IPS-11a (cell line): ENCODE measurements at regions not wholly inside any gene's neighbourhood (a gene's known extent, or its start where the extent isn't known, plus 50 kb on each side); places are given as distances from the start of the nearest gene placed in this dataset.

Experiments
- H3K4me3 ChIP-seq: one replicate; pipeline ENCODE4 v1.5.1; 2013; ENCODE audit warnings: low read depth, low read length, control low read depth

DNA sequence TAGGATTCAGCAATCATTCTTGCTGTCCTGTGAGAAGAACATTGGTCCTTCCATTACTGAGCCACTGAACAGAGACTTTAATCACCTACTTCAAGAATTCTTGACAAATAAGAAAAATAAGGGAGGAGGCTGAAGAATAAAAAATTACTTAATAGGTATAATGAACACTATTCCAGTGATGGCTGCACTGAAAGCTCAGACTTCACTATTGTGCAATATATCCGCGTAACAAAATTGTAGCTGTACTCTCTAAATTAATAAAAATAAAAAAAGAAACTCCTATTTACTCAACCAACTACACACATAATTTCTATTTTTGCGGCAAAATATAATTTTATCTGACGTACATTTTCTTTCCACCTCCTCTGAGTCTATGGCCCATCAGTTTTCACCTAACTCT, 2441.0 kb downstream of the PCDH7 start:
- no peak overlapping the region for H3K4me3 ChIP-seq

DNA sequence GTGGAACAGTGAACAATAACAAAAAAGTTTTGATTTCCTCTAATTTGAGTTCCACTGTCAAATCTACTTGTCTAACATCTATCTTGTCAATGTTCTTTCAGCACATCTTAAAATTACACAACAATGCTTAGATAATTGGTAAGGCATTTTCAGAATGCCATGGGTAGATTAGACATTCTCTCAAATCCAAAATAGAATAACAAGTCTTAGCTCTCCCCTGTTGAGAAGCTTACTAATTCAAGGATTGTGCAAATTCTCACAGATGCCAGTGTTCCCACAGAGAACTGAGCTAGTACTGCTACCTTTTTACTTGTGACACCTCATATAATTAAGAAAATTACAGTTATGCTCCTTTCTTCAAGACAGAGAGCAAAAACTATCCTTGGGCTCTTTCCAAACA, 2442.0 kb downstream of the PCDH7 start:
- H3K4me3 ChIP-seq, result no peak overlapping the region

DNA sequence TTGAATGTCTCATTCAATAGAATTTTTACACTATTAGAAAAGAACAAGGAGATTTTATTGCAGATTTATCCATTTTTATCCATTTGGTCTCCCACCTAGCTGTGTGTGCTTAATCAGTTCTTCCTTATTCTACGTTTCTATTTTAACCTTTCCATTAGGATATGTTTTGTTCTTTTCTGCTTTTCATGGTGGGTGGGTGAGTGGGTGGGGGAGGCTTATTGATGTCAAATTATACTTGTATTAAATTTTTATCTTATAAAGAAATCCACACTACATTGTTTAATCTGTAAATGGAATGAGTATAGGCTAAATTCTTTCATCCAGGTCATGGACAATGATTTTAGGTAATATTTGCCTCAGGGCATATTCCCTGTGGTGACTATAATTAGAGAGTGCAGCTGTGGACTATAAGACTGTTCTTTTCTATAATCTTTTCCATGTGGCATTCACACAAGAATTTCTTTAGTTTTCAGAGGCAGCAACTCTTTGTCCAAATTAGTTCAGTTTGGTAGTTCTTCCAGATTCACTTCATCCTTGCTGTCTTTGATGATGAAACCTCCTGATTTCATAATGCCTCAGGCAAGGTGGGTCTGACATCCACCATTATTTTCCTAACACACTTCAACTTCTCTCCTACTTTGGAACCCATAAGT, 2451.8 kb downstream of the PCDH7 start:
- no peak overlapping the region for H3K4me3 ChIP-seq

DNA sequence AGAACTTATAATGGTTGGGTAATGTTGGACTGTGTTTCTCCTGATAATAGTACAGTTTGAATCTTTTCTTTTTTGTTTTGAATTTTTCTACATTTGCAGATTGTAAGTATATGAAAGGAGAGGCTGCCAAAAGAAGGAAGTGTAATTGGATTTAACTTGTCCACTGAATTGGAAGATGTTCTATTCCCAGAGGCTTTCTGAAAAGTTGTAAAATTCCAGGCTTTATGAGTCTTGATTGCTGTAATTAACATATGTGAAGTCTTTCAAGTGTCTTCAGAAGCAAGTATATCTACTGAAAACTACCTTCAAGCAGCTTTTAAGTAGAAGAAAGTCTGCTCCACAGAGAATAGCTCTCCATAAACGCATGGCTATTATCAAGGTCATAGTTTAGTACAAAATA, 2456.4 kb downstream of the PCDH7 start:
- no peak overlapping the region for H3K4me3 ChIP-seq

DNA sequence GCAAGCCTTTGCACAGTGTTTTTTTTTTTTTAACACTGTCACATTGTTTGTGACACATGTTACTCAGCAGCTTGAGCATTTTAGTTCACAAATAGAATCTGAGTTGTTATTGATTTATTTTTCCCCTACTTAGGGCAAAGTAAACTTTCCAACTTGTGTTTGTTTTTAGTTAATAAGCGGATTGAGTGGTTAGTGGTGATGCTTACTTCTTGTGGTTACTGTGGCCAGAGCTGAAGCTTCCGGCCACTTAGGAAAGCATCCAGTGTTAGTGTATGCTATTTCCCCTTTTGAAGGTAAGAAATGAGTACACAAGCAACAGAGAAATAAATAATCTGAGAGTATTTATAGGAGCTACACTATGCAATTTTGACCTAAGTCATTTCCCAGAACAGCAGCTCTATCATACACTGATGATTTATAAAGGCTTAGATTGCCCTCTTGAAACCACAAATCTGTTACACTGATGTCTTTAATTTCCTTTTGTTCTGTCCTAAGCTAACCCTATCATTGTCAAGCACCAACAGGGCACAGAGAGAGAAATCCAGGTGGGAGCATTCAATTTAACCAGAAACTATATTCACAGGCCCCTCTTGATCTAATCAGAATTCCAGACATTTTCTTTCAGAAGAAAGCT, 2464.6 kb downstream of the PCDH7 start:
- no peak overlapping the region for H3K4me3 ChIP-seq

DNA sequence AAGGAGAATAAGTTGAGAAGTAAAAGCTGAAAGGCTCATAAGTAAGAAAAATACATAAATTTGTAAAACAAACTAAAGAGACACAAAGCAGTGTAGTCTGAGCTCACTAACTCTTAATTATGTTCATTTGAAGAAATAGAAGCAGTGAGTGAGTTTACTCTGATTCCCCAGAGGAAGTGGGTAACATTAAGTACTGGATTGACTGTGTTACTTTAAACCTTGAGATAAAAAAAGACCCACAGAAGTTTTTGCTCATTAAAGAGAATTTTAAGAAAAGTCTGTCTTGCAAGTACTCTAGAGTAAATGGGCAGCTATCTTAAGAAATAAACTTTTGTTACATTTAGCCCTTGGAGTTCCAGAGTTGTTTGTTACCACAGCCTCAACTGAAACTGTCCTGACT, 2466.9 kb downstream of the PCDH7 start:
- H3K4me3 ChIP-seq, result no peak overlapping the region

DNA sequence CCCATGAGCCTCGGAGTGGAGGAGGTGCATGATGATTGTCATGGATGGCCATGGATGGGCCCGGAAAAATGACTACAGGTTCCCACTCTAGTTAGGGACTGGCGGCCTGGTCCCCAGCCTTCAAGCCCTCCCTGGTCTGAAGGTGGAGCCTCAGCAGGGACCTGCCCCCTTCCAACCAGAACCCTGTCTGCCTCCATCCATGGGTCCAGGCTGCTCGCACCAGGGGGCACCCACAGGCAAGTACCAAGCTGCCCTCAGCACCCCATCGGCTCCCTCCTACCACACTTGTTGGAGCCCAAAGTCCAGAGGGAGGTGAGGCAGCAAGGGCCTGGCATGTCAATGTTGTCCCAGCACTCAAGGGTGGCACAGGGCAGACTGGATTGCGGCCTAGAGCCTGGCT, 2468.6 kb downstream of the PCDH7 start:
- H3K4me3 ChIP-seq, result no peak overlapping the region

DNA sequence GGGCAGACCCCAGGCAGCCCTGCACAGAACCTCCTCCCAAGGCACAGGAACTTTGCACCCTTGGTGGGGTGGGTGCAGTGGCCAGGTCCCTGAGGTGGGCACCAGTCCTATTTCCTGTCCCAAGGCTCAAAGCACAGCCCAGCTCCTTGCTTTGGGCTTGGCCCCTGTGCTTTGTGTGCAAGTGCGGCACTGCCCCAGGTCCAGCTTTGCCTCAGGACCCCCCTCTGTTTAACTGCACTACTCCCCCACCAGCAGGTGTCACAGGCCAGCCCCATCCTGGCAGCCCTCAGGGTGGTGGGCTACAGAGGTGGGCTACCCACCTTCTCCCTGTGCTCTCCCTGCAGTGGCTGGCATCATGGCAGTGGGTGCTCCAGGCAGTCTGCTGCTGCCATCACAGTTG, 2469.0 kb downstream of the PCDH7 start:
- H3K4me3 ChIP-seq, result no peak overlapping the region

DNA sequence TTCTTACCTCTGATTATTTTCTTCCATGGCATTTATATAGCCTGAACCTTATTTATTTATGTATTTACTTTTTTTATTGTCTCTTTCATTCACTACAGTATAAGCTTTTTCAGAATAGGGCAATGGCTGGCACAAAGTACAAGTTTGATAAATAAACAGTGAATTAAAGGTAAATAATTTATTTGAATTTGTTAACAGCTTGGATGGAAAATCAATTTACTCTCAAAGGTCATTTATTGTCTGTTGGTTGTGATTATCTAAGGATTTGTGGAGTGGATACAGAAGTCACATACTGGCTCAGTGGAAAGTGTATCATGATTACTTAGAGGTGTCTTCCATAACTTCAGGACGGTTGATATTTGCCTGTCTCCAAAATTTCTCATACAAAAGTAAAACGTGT, 2472.9 kb downstream of the PCDH7 start:
- no peak overlapping the region for H3K4me3 ChIP-seq

DNA sequence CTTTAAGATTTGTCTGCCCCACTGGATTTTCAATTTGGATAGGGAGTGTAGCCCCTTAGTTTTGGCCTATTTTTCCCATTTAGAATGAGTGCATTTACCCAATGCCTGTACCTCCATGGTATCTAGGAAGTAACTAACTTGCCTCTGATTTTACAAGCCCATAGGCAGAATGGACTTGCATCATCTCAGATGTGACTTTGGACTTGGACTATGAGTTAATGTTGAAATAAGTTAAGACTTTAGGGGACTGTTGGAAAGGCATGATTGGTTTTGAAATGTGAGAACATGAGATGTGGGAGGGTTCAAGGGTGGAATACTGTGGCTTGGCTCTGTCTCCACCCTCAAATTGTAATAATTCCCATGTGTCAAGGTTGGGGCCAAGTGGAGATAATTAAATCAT, 2480.2 kb downstream of the PCDH7 start:
- H3K4me3 ChIP-seq, result no peak overlapping the region

DNA sequence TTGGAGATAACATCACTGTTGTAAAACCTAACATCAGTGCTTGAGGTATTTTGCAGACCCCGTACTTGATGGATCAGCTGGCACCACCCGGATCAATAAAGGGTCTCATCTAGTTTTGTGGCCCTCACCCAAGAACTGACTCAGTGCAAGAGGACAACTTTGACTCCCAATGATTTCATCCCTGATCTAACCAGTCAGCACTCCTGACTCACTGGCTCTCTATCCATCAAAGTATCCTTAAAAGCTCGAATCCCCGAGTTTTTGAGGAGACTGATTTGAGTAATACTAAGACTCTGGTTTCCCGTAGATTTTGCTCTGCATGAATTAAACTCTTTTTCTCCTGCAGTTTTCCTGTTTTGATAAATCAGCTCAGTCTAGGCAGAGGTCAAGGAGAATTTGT, 2498.1 kb downstream of the PCDH7 start:
- H3K4me3 ChIP-seq, result no peak overlapping the region

DNA sequence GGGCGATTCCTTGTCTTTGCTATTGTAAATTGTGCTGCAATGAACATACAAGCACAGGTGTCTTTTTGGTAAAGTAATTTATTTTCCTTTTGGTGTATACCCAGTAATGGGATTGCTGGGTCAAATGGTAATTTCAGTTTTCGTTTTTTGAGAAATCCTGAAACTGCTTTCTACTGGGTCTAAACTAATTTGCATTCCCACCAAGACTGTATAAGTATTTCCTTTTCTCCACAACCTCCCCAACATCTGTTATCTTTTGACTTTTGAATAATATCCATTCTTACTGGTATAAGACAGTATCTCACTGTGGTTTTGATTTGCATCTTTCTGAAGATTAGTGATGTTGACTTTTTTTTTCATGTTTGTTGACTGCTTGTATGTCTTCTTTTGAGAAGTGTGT, 2506.0 kb downstream of the PCDH7 start:
- H3K4me3 ChIP-seq, result no peak overlapping the region

DNA sequence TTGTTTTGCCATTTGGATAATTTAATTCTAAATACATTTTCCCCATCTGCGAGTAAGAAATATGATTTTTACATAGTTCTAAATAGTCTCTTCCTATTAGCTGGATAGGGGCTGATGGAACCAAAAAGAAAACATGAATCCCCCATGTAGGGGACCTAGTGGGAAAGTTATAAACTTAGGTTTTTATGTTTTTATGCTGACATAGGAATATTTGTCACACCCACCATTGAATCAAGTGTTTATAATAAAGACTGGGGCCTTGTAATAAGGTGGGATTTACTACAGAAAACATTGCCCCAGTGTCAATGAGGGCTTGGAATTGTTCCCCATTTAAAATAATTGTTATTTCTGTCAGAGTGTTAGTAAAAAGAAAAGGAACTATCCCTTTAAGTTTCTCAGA, 2506.6 kb downstream of the PCDH7 start:
- no peak overlapping the region for H3K4me3 ChIP-seq

DNA sequence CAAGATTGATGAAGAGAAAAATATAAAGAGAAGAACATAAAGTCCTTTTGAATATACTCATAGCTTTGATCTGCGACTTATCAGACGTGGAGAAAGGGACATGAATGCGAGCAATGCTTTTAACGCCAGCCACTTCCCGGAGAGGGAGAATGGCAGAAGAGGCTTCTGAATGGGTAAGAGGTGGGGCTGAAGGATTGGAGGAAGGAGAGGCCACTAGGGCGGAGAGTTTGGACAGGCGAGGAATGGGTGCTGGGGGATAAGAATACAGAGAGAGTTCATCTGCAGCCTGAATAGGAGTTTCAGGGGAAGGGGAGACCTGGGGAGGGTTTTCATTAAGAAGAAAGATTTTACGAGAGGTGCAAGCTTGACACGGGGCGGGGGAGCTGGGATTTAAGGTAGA, 2534.9 kb downstream of the PCDH7 start:
- no peak overlapping the region for H3K4me3 ChIP-seq

DNA sequence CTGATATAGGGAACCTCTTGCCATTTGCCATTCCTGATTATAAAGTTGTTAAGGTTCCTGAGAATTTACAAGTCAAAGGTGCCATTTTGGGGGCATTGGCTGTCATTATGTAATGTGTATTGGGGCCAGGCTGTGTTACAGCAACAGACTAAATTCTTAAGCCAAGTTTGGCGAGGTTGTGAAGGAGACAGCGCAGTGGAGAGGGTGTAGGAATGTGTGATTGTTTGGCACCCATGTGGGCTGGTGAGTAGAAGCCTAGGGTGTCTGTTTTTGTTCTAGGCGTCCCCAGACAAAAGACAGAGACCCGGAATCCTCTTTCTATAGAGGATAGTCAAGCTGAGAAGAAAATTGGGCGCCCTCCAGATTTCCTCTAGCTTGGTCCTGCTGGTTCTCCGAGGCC, 2535.3 kb downstream of the PCDH7 start:
- no peak overlapping the region for H3K4me3 ChIP-seq

DNA sequence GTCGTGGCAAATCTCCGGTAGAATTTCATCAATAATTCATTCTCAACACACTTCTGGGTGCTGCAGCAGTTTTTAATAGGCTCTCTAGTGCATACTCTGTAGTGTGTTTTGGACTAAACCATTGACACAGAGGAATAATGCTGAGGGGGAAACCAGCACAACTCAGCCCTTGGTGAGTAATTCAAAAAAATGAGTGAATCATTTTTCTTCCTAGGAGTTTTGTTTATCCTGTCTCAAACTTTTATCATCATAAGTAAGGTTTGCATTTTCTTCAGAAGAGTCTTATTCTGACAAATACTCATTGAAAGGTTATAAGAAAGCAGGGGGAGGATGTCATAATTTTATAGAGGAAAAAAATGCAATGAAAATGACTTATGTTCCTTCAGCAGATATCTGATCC, 2542.7 kb downstream of the PCDH7 start:
- H3K4me3 ChIP-seq, result no peak overlapping the region

DNA sequence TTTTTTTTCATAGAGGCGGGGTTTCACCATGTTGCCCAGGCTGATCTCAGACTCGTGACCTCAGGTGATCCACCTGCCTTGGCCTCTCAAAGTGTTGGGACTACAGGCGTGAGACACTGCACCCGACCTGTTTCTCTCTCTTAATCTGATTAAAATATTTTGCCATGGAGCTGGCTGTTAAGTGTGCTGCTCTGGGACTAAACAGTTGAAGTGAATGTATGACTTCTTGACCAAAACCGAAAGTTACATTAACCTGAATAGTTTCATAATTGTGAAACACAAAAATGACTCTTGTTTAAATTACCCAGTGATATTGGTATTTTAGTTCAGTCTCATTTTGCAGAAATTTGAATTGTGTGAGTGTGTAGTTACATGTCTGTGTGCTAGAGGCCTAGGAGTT, 2548.6 kb downstream of the PCDH7 start:
- H3K4me3 ChIP-seq, result no peak overlapping the region

DNA sequence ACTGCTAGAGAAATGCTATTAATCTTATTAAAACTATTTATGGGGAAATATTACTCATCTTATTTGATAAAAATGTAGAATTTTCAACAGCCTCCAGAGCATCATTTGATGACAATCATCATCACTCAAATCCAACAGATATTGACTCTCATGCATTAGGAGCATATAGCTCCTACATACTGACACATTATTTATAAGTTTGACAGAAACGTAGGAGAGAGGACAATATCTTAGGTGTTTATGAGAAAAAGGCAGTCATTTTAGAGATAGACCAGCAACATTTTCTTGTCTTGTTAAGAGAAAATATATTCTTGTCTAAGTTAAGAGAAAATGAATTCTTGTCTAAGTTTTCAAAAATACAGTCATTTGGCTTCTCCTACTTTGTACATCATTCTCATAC, 2550.2 kb downstream of the PCDH7 start:
- H3K4me3 ChIP-seq, result no peak overlapping the region

DNA sequence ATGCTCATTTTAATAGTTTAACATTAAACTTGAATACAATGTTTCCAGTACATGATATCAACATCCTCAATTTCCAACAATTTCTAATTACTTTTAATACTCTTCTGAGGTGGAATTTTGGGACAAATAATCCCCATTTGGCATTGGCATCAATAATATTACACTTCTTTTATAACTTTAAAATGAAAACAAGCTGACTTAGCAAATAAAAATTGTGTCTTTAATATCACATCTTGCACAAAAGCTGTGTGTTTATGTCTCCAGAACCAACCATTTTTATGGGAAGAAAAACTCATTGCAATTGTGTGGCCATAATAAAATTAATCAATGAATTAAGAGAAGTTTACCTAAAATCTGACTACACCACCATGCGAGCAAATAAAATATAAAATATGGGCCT, 2552.6 kb downstream of the PCDH7 start:
- no peak overlapping the region for H3K4me3 ChIP-seq

DNA sequence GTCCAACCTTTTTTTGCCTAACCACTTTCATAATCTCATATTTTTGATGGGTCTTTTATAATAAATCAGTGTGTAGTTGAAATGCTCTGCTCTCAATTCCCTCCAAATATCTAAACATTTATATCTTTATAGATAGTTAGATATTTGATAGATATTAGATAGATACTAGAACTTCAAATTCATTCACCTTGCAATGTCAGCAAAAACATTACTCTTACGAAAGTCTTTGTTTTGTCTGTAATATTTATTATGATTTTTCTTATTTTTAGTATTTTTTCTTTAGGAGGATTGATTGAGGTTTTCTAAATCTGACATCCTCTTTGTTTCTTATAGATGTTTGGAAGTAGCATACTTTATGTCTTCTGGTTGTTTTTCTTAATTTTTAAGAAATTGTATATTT, 2563.6 kb downstream of the PCDH7 start:
- no peak overlapping the region for H3K4me3 ChIP-seq

DNA sequence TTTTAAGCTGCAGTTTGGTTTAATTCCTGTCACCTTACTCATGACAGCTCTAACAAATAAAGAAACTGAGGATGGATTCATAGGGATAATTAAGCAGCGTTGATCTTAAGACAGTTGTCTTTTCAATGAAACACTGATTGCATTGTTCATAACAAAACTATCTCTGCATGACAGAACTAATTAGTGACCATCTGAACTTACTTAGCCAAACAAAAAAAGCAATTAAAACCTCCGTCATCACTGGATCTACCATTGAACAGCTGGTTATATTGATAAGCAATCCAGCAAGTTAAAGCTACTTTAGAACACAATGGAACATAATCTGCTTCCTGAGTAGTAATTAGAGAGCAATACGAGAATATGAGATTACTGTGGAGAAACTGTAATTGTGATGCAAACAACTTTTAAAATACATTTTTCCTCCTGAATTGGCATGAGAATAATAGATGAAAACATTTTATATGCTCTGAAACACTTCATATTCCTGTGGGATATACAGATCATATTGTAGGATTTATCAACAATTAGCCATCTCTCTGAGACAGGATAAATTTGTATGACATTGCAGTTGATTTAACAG, 2576.8 kb downstream of the PCDH7 start:
- no peak overlapping the region for H3K4me3 ChIP-seq

DNA sequence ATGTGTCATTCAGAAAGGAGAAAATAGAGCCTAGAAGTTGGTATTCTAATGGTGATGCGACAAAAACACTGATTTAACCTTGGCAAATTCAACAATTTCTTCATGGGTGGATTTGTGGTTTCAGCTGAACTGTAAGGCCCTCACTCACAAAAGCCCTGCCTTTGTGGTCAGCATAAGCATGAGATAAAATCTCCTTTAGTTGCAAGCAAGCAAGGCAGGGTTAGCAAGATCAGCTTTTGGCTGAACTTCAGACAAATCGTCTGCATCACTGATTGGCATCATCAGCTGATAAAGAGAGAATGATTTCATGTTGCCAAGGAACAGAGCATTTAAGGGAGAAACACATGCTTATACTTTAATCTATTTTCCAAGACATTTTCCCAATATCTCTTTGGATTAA, 2582.2 kb downstream of the PCDH7 start:
- H3K4me3 ChIP-seq, result no peak overlapping the region

DNA sequence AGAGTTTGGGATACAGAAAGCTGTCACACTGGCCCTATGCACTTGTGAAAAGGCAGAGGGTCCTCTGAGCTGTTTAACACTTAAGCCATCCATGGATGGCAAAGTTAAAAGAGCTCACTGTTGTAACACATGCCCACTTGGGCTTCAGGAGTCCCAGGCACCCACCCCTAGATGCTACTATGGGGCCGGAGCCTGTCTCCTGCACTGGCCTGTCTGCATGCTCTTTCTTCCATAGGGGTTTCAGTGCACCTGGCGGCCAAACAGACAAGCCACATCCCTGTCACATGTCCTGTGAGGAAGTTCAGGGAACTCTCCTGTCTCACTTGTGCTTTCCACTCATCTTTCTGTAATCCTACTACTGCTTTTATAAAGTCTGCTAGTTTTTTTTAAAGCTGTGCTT, 2586.0 kb downstream of the PCDH7 start:
- H3K4me3 ChIP-seq, result no peak overlapping the region
